Keratinocyte (primary cell): ENCODE measurements at regions not wholly inside any gene's neighbourhood (a gene's known extent, or its start where the extent isn't known, plus 50 kb on each side); places are given as distances from the start of the nearest gene placed in this dataset.

ENCODE experiments used
- DNase-seq: peaks from one replicate; pipeline ENCODE4 v3.0.0-alpha.2; 2011; ENCODE audit warnings: low read depth, missing footprints, low spot score
- FAIRE-seq: peaks from 2 replicates; lab custom pipeline; 2011; peaks lifted over from hg19 to GRCh38; lab: Jason Lieb, UNC
- H2AFZ ChIP-seq: 2 replicates; pipeline ENCODE4 v1.6.0; 2012; ENCODE audit warnings: low read length, control low read depth, inconsistent platforms; ENCODE audit not compliant: control insufficient read depth
- H3K27ac ChIP-seq: 2 replicates; pipeline ENCODE4 v1.5.1; 2011; ENCODE audit warnings: low read length; ENCODE audit not compliant: control insufficient read depth, insufficient read depth
- H3K27me3 ChIP-seq: 3 replicates; pipeline ENCODE4 v1.6.0; 2011; ENCODE audit warnings: low read length; ENCODE audit not compliant: control insufficient read depth, insufficient read depth; ENCODE audit errors: extremely low read depth
- H3K36me3 ChIP-seq, 2 experiments: 2 replicates in 1 of 2; 3 replicates in 1 of 2; pipeline ENCODE4 v1.5.1; 2011; ENCODE audit warnings: low read length in 2 of 2, mild to moderate bottlenecking in 1 of 2; ENCODE audit not compliant: control insufficient read depth in 2 of 2, insufficient read depth in 2 of 2; ENCODE audit errors: extremely low read depth in 1 of 2
- H3K4me1 ChIP-seq: 3 replicates; pipeline ENCODE4 v1.5.1; 2011; ENCODE audit warnings: low read length; ENCODE audit not compliant: control insufficient read depth, insufficient read depth; ENCODE audit errors: extremely low read depth
- H3K4me2 ChIP-seq: 3 replicates; pipeline ENCODE4 v1.6.0; 2011; ENCODE audit warnings: low read depth, low read length; ENCODE audit not compliant: control insufficient read depth, insufficient read depth; ENCODE audit errors: extremely low read depth
- H3K4me3 ChIP-seq, 3 experiments: fragments of 200-600 bp in 1 of 3; sonication (generic) in 1 of 3; 2 replicates in 2 of 3; 3 replicates in 1 of 3; pipeline ENCODE4 v1.5.1; 2011 to 2016; ENCODE audit warnings: low read length in 3 of 3, mild to moderate bottlenecking in 3 of 3, control low read depth in 2 of 3, inconsistent platforms in 1 of 3, low read depth in 1 of 3, mixed read lengths in 1 of 3, mixed run types in 1 of 3, moderate library complexity in 1 of 3; ENCODE audit not compliant: control insufficient read depth in 2 of 3, insufficient read depth in 2 of 3; ENCODE audit errors: extremely low read depth in 1 of 3
- H3K79me2 ChIP-seq: 2 replicates; pipeline ENCODE4 v1.6.0; 2012; ENCODE audit warnings: low read length; ENCODE audit not compliant: control insufficient read depth, insufficient read depth
- H3K9ac ChIP-seq: 3 replicates; pipeline ENCODE4 v1.6.0; 2011; ENCODE audit warnings: low read length; ENCODE audit not compliant: control insufficient read depth, insufficient read depth; ENCODE audit errors: extremely low read depth
- H3K9me1 ChIP-seq: 3 replicates; pipeline ENCODE4 v1.6.0; 2011; ENCODE audit warnings: low read length; ENCODE audit not compliant: control insufficient read depth, insufficient read depth; ENCODE audit errors: extremely low read depth
- H3K9me3 ChIP-seq: 2 replicates; pipeline ENCODE4 v1.5.1; 2012; ENCODE audit warnings: low read depth, low read length; ENCODE audit not compliant: control insufficient read depth
- H4K20me1 ChIP-seq: 3 replicates; pipeline ENCODE4 v1.6.0; 2011; ENCODE audit warnings: low read length; ENCODE audit not compliant: control insufficient read depth, insufficient read depth; ENCODE audit errors: extremely low read depth
- CTCF ChIP-seq, 3 experiments: IDR thresholded peaks in 1 of 3; conservative IDR thresholded peaks in 1 of 3; optimal IDR thresholded peaks in 1 of 3; 2 replicates in 2 of 3; 3 replicates in 1 of 3; pipeline versions ENCODE3 to v1.5.1; 2011; ENCODE audit warnings: low read length in 3 of 3, mild to moderate bottlenecking in 3 of 3, moderate library complexity in 2 of 3, control low read depth in 1 of 3, inconsistent platforms in 1 of 3; ENCODE audit not compliant: insufficient read depth in 2 of 3; ENCODE audit errors: extremely low read depth in 1 of 3
- EZH2 ChIP-seq: IDR thresholded peaks from one replicate; pipeline ENCODE4 v1.6.1; 2012; ENCODE audit warnings: inconsistent platforms, mild to moderate bottlenecking, low read length, moderate library complexity
- dilution Hi-C: fragments of 300-500 bp; cut with MboI; formaldehyde crosslinking; loops from one replicate; pipeline ENCODE4 v1.7.0; 2020; ENCODE audit warnings: low sequenced_read_pairs; ENCODE audit not compliant: extremely low pct_ligation_motif_present

- no peak overlapping the region for H3K4me2 ChIP-seq
- dilution Hi-C loops = no loop called here
- H3K9ac ChIP-seq = no peak overlapping the region
- H2AFZ ChIP-seq = no peak overlapping the region
- no peaks in the 10 kb centered on the region for H3K9me1 ChIP-seq
- no peaks in the 10 kb centered on the region for H3K9me3 ChIP-seq
- no peaks in the 10 kb centered on the region for H3K36me3 ChIP-seq
- no peak for FAIRE-seq
- no peaks in the 10 kb centered on the region for H4K20me1 ChIP-seq
- H3K27me3 ChIP-seq = no peaks in the 10 kb centered on the region
- no peak for DNase-seq
- no peak overlapping the region for H3K27ac ChIP-seq
- no peak overlapping the region for H3K4me3 ChIP-seq
- H3K4me1 ChIP-seq = no peaks in the 10 kb centered on the region
- no peaks in the 10 kb centered on the region for H3K79me2 ChIP-seq
- TF ChIP-seq EZH2 = no peak
- TF ChIP-seq CTCF (optimal IDR thresholded peaks at IDR 0.05 in 1 of 3, IDR thresholded peaks at IDR 0.05 in 1 of 3, conservative IDR thresholded peaks at IDR 0.05 in 1 of 3; ENCODE audit: extremely low read depth in 1 of 3, insufficient read depth in 2 of 3, low read length in 3 of 3) = no peak
Observed at GRCh38 chr3:115494826-115495225, 128.5 kb upstream of the GAP43 start.

GRCh38 chr3:115498421-115498820 lies 124.9 kb upstream of the GAP43 start:
- H2AFZ ChIP-seq = no peak overlapping the region
- DNase-seq (no peak), FAIRE-seq (no peak)
- TF ChIP-seq CTCF (optimal IDR thresholded peaks at IDR 0.05 in 1 of 3, IDR thresholded peaks at IDR 0.05 in 1 of 3, conservative IDR thresholded peaks at IDR 0.05 in 1 of 3; ENCODE audit: extremely low read depth in 1 of 3, insufficient read depth in 2 of 3, low read length in 3 of 3) (no peak), EZH2 (no peak)
- H3K27me3 ChIP-seq = no peaks in the 10 kb centered on the region
- H4K20me1 ChIP-seq = no peaks in the 10 kb centered on the region
- dilution Hi-C loops = no loop called here
- no peaks in the 10 kb centered on the region for H3K79me2 ChIP-seq
- H3K4me3 ChIP-seq = no peak overlapping the region
- H3K9ac ChIP-seq = no peak overlapping the region
- H3K4me1 ChIP-seq = no peaks in the 10 kb centered on the region
- H3K36me3 ChIP-seq = no peaks in the 10 kb centered on the region
- no peaks in the 10 kb centered on the region for H3K9me1 ChIP-seq
- no peak overlapping the region for H3K4me2 ChIP-seq
- H3K9me3 ChIP-seq = no peaks in the 10 kb centered on the region
- H3K27ac ChIP-seq = no peak overlapping the region
